ENCODE measurements at regions not wholly inside any gene's neighbourhood (a gene's known extent, or its start where the extent isn't known, plus 50 kb on each side); places are given as distances from the start of the nearest gene placed in this dataset.

DNA sequence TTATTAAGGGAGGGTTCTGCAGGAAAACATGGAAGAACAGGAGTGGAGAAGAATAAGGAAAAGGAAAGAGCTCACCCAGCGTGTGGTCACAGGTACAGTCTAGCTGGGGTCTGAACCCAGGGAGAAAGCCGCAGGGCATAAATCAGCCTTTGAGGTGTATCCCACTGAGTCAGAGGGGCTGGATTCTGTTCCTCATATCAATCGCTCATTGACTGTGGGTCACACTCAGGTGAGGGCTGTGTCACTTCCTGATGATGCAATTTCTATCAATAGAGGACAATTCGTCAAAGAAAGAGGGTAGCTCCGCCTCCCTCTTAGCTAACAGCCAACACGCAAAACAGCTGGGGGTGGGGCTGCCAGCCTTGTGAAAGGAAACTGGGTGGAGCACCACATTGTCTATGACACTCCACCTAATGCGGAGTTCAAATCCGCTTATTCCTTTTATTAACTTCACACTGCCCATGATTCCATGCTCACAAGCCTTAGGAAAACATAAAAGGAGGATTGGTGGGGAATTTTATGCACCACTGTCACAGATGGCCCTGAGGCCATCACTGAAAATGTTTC is 176.2 kb downstream of the ICE1 start:
- TF ChIP-seq POLR2A (IDR thresholded peaks at IDR 0.05; ENCODE audit: low read length) (no peak), GATA1 (IDR thresholded peaks at IDR 0.05; ENCODE audit: low read depth, low read length) (no peak)

All from erythroblast (primary cell).